Trophoblast cell (in vitro differentiated cells and primary cell): ENCODE measurements at regions not wholly inside any gene's neighbourhood (a gene's known extent, or its start where the extent isn't known, plus 50 kb on each side); places are given as distances from the start of the nearest gene placed in this dataset.

Source experiments
- DNase-seq, 2 donors: peaks; one replicate each; pipeline ENCODE4 v3.0.0-alpha.2; 2016
- H2AFZ ChIP-seq: 2 replicates; pipeline ENCODE4 v1.6.1; 2013; ENCODE audit warnings: low read length, moderate library complexity, mild to moderate bottlenecking; ENCODE audit not compliant: insufficient read depth, poor library complexity
- H2AK5ac ChIP-seq: 2 replicates; pipeline ENCODE4 v1.6.1; 2013; ENCODE audit warnings: mild to moderate bottlenecking, low read length
- H2BK120ac ChIP-seq: 2 replicates; pipeline ENCODE4 v1.6.1; 2013; ENCODE audit warnings: low read length, mild to moderate bottlenecking, moderate library complexity; ENCODE audit not compliant: insufficient read depth, poor library complexity
- H2BK12ac ChIP-seq: 2 replicates; pipeline ENCODE4 v1.6.1; 2013; ENCODE audit warnings: mild to moderate bottlenecking, low read length, moderate library complexity
- H2BK5ac ChIP-seq: 2 replicates; pipeline ENCODE4 v1.6.1; 2013; ENCODE audit warnings: low read length, low read depth, moderate library complexity, mild to moderate bottlenecking; ENCODE audit not compliant: poor library complexity
- H3K14ac ChIP-seq: 2 replicates; pipeline ENCODE4 v1.6.1; 2013; ENCODE audit warnings: mild to moderate bottlenecking, low read length
- H3K18ac ChIP-seq: 2 replicates; pipeline ENCODE4 v1.6.1; 2013; ENCODE audit warnings: mild to moderate bottlenecking, low read length
- H3K23ac ChIP-seq: 2 replicates; pipeline ENCODE4 v1.6.1; 2013; ENCODE audit warnings: low read length
- H3K27ac ChIP-seq: 2 replicates; pipeline ENCODE4 v1.5.1; 2013; ENCODE audit warnings: low read depth, mild to moderate bottlenecking, inconsistent platforms, low read length, moderate library complexity
- H3K27me3 ChIP-seq: 2 replicates; pipeline ENCODE4 v1.6.1; 2013; ENCODE audit warnings: inconsistent platforms, mild to moderate bottlenecking, low read length, moderate library complexity; ENCODE audit not compliant: insufficient read depth
- H3K36me3 ChIP-seq, 2 experiments: 1 replicate in 1 of 2; 2 replicates in 1 of 2; pipeline ENCODE4 v1.6.1; 2013; ENCODE audit warnings: low read length in 2 of 2, mild to moderate bottlenecking in 2 of 2, moderate library complexity in 1 of 2; ENCODE audit not compliant: insufficient read depth in 2 of 2, control insufficient read depth in 1 of 2
- H3K4ac ChIP-seq: 2 replicates; pipeline ENCODE4 v1.6.1; 2013; ENCODE audit warnings: low read depth, mild to moderate bottlenecking, low read length, moderate library complexity
- H3K4me1 ChIP-seq, 2 experiments: 1 replicate in 1 of 2; 2 replicates in 1 of 2; pipeline ENCODE4 v1.6.1; 2013; ENCODE audit warnings: low read length in 2 of 2, mild to moderate bottlenecking in 2 of 2, moderate library complexity in 1 of 2; ENCODE audit not compliant: insufficient read depth in 2 of 2, control insufficient read depth in 1 of 2
- H3K4me2 ChIP-seq: 2 replicates; pipeline ENCODE4 v1.6.1; 2013; ENCODE audit warnings: inconsistent platforms, mild to moderate bottlenecking, low read length, moderate library complexity
- H3K4me3 ChIP-seq: 2 replicates; pipeline ENCODE4 v1.5.1; 2013; ENCODE audit warnings: mild to moderate bottlenecking, low read depth, low read length, inconsistent platforms
- H3K79me1 ChIP-seq: one replicate; pipeline ENCODE4 v1.6.1; 2013; ENCODE audit warnings: low read length
- H3K79me2 ChIP-seq: 2 replicates; pipeline ENCODE4 v1.6.1; 2013; ENCODE audit warnings: low read length, mild to moderate bottlenecking; ENCODE audit not compliant: control insufficient read depth, insufficient read depth, poor library complexity
- H3K9ac ChIP-seq: 2 replicates; pipeline ENCODE4 v1.6.1; 2013; ENCODE audit warnings: mild to moderate bottlenecking, low read length
- H3K9me3 ChIP-seq: 2 replicates; pipeline ENCODE4 v1.6.1; 2013; ENCODE audit warnings: low read depth, mild to moderate bottlenecking, control low read depth, inconsistent platforms, low read length; ENCODE audit not compliant: insufficient read depth
- H4K12ac ChIP-seq: 2 replicates; pipeline ENCODE4 v1.6.1; 2013; ENCODE audit warnings: low read depth, mild to moderate bottlenecking, low read length, moderate library complexity
- H4K8ac ChIP-seq: 2 replicates; pipeline ENCODE4 v1.6.1; 2013; ENCODE audit warnings: low read depth, mild to moderate bottlenecking, low read length, moderate library complexity
- H4K91ac ChIP-seq: one replicate; pipeline ENCODE4 v1.6.1; 2013; ENCODE audit warnings: low read depth, mild to moderate bottlenecking, low read length, moderate library complexity
- WGBS: extraction: QIAGEN DNeasy Blood & Tissue Kit; methylation state at CpG from one replicate; pipeline ENCODE4 v1.1.7; 2013; ENCODE audit warnings: missing lambda C conversion rate; ENCODE audit not compliant: insufficient read length, insufficient coverage; ENCODE audit errors: extremely low coverage; 5-methylcytosine and 5-hydroxymethylcytosine counted together

DNA sequence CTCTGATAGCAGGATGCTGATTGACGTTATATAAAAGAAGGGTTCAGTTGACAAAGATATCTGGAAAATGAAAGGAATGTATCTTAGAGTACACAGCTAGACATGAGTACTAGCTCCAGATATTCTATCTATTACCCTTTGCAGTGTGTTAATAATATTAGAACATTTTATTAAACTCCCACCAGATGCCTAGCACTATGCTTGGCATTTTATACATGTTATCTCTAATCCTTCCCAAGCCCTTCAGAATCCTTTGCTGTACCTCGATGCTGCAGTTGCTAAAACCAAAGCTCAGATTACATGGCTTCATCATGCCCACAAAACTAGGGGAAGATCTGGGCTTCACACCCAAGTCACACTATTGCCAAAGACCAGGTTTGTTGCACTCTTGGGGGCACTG lies 350.1 kb upstream of the AZI2 start:
- Histone ChIP-seq H3K36me3 (no peaks in the 10 kb centered on the region), H4K12ac (no peak overlapping the region), H3K4me2 (no peak overlapping the region), H3K79me1 (no peaks in the 10 kb centered on the region), H2BK120ac (no peak overlapping the region), H3K9me3 (no peaks in the 10 kb centered on the region), H3K27ac (no peak overlapping the region), H3K4me3 (no peak overlapping the region), H3K27me3 (no peaks in the 10 kb centered on the region), H3K18ac (no peak overlapping the region), H4K91ac (no peak overlapping the region), H3K23ac (no peak overlapping the region), H3K79me2 (no peaks in the 10 kb centered on the region), H2AFZ (no peak overlapping the region), H4K8ac (no peak overlapping the region), H2BK12ac (no peak overlapping the region), H3K4ac (no peak overlapping the region), H3K14ac (no peak overlapping the region), H3K9ac (no peak overlapping the region), H2BK5ac (no peak overlapping the region), H3K4me1 (no peaks in the 10 kb centered on the region), H2AK5ac (no peak overlapping the region)
- WGBS: no CpG with 5 or more reads among the region's 2 CpGs
- no peak for DNase-seq

DNA sequence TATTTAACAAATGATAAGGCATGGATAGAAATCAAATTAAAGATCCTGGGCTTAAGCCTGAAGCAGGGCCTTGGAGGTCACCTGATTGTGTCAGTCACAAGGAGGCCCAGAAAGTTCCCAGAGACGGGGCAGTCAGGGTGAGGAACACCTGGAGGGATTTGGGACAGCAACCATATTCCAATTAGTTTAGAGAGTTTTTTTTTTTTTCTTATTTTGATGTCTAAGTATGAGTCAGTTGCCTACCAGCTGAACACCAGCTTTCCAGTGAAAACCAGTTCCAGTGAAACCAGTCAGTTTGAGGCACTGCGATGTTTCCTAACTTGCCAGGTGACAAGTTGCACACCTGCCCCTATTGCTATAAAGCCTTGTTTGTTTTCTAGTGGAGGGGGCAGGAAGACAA lies 350.7 kb upstream of the AZI2 start:
- no CpG with 5 or more reads among the region's 2 CpGs for WGBS

DNA sequence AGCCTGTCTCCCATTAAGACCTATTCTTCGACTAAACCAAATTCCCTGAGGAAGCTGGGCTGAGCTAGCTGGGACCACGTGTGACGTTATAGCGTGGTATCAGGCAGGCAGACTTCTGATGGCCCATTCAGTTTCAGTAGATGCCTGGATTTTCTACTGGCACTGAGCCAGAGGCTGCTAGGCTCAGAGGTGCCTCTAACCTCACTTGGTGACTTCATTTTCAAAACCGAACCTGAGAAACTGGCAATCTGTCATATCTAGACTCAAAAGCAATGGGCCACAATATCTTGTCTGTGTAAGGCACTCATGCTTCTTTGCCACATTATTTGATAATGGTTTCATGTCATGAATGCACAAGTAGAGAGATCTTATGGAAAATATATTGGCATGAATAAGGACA lies 352.1 kb upstream of the AZI2 start:
- no peak overlapping the region for H3K4ac ChIP-seq
- no peak overlapping the region for H2BK5ac ChIP-seq
- no peak overlapping the region for H2AK5ac ChIP-seq
- no peak overlapping the region for H2AFZ ChIP-seq
- no peak overlapping the region for H3K9ac ChIP-seq
- no peak overlapping the region for H4K12ac ChIP-seq
- no peaks in the 10 kb centered on the region for H3K27me3 ChIP-seq
- no peak overlapping the region for H3K18ac ChIP-seq
- no peak overlapping the region for H3K4me3 ChIP-seq
- no peak overlapping the region for H2BK12ac ChIP-seq
- H3K23ac ChIP-seq: no peak overlapping the region
- H4K8ac ChIP-seq: no peak overlapping the region
- no peaks in the 10 kb centered on the region for H3K79me2 ChIP-seq
- no peak overlapping the region for H4K91ac ChIP-seq
- no peaks in the 10 kb centered on the region for H3K36me3 ChIP-seq
- no peak for DNase-seq
- H3K4me1 ChIP-seq: no peaks in the 10 kb centered on the region
- H3K9me3 ChIP-seq: no peaks in the 10 kb centered on the region
- no peak overlapping the region for H3K4me2 ChIP-seq
- no peaks in the 10 kb centered on the region for H3K79me1 ChIP-seq
- no peak overlapping the region for H3K27ac ChIP-seq
- no peak overlapping the region for H2BK120ac ChIP-seq
- H3K14ac ChIP-seq: no peak overlapping the region
- WGBS: no CpG with 5 or more reads among the region's 5 CpGs

More for the DNA sequence above, 350.7 kb upstream of the AZI2 start:
- Histone ChIP-seq H2BK5ac (no peak overlapping the region), H4K8ac (no peak overlapping the region), H3K27me3 (no peaks in the 10 kb centered on the region), H3K36me3 (no peaks in the 10 kb centered on the region), H3K4me3 (no peak overlapping the region), H3K18ac (no peak overlapping the region), H3K4me1 (no peaks in the 10 kb centered on the region), H3K9me3 (no peaks in the 10 kb centered on the region), H3K79me1 (no peaks in the 10 kb centered on the region), H2AFZ (no peak overlapping the region), H3K4me2 (no peak overlapping the region), H3K23ac (no peak overlapping the region), H2BK12ac (no peak overlapping the region), H2BK120ac (no peak overlapping the region), H3K79me2 (no peaks in the 10 kb centered on the region), H4K91ac (no peak overlapping the region), H3K27ac (no peak overlapping the region), H3K4ac (no peak overlapping the region), H2AK5ac (no peak overlapping the region), H3K9ac (no peak overlapping the region), H4K12ac (no peak overlapping the region), H3K14ac (no peak overlapping the region)
- DNase-seq: peak; percentile 24 to 32

DNA sequence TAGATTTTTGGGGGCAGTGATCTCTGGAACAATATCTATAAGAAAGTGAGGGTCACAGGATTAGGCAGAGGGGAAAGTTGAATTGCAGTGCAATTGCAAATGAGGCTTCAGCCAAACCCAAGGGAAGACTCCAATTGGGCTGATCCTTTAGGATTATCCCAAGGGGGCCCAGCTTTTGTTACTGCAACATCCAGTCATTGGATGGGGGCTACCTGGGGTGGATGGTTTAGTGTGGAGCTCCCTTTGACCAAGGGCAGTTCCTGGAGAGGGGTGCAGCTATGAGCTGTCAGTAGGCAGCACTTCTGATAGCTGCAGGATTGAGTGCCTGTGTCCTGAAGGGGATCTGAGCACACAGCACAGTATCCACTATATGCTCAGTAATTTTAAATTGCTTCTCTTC lies 355.2 kb upstream of the AZI2 start:
- no peak overlapping the region for H3K23ac ChIP-seq

More for the DNA sequence above, 355.2 kb upstream of the AZI2 start:
- Histone ChIP-seq H3K18ac (no peak overlapping the region), H3K79me2 (no peaks in the 10 kb centered on the region), H3K4me3 (no peak overlapping the region), H2AFZ (no peak overlapping the region), H2BK12ac (no peak overlapping the region), H3K79me1 (no peaks in the 10 kb centered on the region), H3K27ac (no peak overlapping the region), H4K8ac (no peak overlapping the region), H4K91ac (no peak overlapping the region), H4K12ac (no peak overlapping the region), H3K27me3 (no peaks in the 10 kb centered on the region), H3K9ac (no peak overlapping the region), H3K9me3 (no peaks in the 10 kb centered on the region), H3K14ac (no peak overlapping the region), H3K4me2 (no peak overlapping the region), H2AK5ac (no peak overlapping the region), H2BK5ac (no peak overlapping the region), H3K4ac (no peak overlapping the region), H2BK120ac (no peak overlapping the region), H3K36me3 (no peaks in the 10 kb centered on the region), H3K4me1 (no peaks in the 10 kb centered on the region)
- no peak for DNase-seq
